GM21825 (cell line): ENCODE measurements at regions not wholly inside any gene's neighbourhood (a gene's known extent, or its start where the extent isn't known, plus 50 kb on each side); places are given as distances from the start of the nearest gene placed in this dataset.
"Not testable (repeated sequence)": the region's sequence is repeated elsewhere in the genome, so short reads cannot be mapped to it uniquely, and the experiment has no call there.

Source experiments
- ATAC-seq: cut with Tn5 transposase; IDR thresholded peaks from one replicate; pipeline ENCODE4 v1.9.1; 2021; ENCODE audit warnings: mild to moderate bottlenecking, moderate library complexity; ENCODE audit not compliant: unreplicated experiment

DNA sequence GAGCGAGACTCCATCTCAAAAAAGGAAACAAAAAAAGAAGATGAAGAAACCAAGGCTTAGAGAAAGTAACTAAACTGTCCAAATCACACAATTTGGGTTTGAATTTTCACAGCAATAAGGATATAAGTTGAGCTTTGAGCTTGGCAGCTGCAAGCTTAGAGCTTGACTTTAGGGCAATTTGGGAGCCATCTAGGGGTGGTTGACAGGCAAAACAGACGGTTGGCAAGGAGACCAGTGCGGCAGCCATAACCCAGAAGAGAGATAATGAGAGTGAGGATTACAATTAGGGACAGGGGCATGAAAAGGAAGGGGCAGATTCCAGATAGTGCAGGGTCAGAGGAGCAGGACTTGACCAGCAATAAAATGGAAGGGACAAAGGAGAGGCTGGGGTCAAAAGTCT, 382.2 kb upstream of the HNRNPA3 start:
- no peak for ATAC-seq

DNA sequence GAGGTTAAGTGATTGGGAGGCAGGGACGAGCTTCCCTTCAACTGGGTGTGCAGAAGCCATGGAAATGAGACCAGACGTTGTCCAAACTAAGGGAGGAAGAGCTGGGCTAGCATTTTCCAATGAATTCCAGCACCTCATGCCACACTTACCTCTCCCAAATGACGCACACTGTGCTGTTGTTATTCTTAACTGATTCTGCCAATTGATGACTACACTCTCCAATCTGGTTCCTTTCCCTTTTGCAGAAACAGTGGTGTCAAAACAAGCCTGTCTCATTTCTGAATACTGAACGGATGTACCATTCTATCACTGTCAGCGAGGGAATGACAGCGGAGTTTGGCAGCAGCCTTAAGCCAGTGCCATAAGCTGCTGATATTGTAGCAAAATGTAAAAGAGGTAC, 380.5 kb upstream of the HNRNPA3 start:
- no peak for ATAC-seq

DNA sequence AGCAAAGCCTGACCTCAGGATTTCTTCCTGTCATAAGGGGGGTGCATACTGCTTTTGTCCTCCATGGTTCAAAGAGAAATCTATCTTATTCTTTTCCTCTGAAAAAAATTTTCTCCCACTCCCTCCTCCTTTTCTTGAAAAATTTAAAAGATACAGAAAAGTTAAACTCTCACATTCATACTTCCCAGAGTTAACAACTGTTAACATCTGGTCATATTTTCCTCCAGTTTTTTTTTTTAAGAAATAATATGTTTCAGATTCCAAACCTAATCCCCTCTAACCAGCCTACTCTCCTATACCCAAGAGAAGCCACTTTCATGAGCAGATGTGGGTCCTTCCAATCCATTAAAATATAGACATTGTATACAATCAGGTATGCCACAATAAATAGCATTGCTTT, 378.9 kb upstream of the HNRNPA3 start:
- no peak for ATAC-seq

DNA sequence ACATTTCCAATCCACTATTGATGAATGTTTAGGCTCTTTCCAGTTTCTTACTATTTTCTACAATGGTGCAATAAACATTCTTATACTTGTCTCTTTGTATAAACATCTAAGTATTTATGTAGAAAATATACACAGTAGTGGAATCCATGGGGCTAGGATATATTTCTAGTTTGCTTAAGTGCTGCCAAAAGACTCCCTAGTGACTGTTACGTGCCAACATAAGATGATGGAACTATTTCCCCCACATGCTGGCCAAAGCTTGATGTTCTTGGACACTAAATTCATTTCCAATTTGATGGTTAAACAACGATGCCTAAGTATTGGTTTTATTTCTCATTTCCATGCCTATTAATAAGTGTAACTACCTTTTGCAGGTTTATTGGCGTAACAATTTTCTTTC, 378.4 kb upstream of the HNRNPA3 start:
- no peak for ATAC-seq

DNA sequence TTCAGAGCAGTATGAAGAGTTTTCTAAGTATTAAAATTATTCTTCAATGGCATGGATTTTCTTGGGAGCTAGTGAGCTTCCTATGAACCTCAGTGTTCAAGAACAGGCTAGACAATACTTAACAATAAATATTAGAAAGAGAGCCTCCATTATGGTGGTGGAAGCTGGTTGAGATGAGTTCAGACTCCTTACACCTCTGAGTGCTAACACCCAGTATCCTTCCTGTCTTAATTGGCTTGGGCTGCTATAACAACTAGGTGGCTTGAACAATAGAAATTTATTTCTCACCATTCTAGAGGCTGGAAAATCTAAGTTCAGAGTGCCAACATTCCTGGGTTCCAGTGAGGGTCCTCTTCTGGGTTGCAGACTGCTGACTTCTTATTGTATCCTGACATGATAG, 369.4 kb upstream of the HNRNPA3 start:
- ATAC-seq: no peak

DNA sequence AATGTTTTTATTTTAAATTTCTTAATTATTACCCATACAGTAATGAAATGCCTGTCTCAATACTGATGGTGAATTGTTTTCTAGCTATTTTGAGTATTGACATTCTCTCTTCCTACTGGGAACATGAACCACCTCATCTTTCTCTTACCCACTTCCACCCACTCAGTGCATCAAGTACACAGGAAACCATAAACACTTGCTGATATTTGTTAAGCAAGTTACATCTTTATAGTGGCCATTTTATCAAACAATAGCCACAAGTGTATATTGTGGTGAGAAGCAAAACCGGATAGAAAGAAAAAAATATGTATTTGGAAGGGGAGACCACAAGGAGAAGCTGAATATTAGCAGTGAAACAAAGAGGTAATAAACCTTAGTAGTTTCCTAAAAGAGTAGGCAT, 368.1 kb upstream of the HNRNPA3 start:
- no peak for ATAC-seq

DNA sequence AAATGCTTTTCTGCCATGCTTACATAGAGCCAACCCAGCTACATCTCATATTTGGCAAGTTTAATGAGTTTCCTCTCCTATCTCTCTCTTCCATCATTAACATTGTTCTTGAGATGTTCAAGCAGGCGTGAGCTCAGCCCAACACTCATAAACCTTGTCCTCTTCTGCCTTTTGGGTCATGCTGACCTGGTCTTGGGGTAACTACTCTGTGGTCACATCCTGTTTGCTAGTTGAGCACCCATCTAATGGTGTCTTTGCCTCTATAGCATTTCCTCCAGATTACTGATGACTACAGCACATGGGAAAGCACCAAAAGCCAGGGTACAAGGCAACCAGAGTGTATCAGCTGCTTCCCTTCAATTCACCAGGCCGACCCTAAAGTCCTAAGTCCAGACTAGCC, 366.9 kb upstream of the HNRNPA3 start:
- no peak for ATAC-seq

DNA sequence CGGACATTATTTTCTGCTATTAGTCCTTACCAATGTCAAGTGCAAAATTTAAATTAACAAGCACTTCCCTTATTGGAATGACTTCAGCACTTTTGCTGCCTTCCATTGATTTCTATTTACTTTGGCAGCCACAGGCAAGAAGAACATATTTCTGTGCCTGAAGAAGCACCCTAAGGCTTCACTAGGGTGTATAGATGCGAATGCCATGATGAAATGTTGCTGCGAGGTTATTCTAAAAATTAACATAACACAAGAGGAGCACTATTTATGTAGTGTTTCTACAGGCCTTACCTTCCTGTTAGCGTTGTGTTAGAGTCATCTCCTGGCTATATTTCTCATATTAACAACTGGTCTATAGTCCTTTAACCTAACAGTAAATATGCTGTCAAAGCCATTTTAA, 365.0 kb upstream of the HNRNPA3 start:
- ATAC-seq: no peak

DNA sequence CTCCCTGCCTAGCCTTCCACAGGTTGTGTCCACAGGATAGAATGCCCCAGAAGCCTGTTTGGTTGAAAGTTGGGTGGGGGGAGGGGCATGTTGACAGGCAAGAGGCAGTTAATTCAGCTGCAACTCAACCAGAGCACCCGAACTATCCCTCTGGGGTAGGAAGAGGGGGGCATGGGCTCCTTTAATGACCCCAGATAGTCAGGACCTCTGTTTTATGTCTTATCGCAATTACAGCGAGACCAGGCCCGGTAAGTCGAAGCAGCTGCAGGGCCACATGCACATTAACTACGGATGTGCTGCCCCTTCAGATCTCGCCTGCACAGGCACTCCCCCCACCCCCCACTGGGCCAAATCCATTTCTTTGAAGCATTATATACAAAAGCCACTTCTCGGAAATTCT, 363.8 kb upstream of the HNRNPA3 start:
- no peak for ATAC-seq

DNA sequence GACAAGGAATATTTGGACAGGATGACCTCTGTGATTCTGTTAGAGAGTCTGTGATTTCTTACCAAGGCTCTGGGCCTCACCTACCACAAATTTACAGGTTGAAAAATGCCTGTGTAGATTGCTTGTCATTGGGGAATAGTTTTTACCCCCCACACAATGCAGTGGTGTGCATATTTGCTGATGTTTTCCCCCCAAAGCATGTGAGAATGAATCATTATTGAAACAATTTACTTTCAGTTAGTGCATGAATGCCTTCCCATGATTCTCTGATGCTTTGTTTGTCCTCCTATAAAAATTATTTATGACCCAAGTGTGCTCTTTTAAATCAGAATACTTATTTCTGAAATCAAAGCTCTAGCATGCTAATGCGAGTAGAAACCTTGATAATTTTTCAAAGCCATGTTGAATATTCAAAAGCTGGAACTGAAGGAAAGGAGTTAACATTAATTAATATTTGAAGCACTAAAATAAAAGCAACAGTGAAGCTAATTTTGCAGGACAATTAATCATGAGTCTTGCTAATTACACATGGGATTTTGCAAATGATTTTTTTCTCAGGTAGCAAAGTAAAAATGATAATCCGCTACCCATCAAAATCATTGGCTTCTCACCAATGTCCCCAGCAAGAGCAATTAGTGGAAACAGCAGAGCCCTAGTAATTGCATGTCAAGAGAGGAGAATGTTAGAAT, 361.2 kb upstream of the HNRNPA3 start:
- no peak for ATAC-seq

DNA sequence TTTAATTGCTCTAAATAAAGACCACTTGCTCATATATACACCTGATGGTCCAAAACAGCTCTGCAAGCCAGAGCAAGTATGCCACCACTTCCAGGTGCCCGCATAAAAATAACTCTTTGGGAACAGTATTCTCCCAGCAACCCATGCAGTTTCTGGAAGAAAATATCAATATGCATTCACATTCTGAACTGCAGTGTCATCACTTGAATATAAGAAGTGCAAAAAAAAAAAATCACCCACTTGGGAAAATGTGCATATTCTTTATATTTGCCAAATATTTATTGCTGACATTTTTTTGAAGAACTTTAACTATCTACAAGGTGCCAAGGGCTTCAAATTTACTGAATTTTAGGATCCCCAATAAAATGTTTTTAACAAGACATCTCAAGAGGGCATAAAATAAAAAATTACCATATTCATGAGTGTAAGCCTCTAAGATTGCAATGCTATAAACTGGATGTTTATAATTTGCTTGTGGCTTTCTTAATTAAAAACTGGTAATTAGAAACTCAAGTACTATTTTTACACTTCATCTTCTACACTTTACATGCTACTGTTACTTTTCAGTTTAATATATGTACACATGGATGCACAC, 360.6 kb upstream of the HNRNPA3 start:
- ATAC-seq: no peak

DNA sequence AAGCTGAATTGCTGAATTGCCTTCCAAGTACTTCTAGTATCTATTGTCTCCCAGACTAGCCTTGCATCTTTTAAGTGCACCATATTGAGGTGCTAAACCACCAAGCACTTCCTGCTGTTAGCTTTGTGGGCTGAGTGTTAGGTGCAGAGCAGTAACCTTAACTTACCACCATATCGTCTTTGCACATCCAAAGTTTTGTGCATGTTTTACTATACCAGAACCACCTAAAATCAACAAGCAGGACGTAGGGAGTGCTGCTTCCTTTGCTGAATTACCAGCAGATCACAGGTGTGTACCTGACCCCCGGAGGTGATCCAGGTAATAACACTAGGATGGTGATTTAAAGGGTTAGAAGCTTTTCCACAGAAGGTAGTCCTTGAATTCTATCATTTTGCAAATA, 359.9 kb upstream of the HNRNPA3 start:
- ATAC-seq: no peak

DNA sequence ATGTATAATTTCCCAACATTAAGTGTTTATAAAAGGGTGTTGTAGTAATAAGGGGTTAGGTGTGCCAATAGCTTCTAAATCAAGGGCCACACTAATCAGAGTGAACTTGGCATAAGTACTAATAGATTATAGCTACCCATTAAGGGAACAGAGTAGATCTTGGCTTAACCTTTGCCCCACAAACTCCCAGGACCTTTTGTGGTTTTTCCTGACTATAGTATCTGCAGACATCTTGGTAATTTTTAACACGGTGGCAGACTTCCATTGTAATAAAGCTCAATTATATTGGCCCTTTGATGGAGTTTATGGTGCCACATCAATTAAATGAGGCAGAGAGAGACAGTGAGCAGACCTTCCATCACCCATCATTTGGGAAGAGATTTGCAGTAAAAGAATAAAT, 358.5 kb upstream of the HNRNPA3 start:
- no peak for ATAC-seq

DNA sequence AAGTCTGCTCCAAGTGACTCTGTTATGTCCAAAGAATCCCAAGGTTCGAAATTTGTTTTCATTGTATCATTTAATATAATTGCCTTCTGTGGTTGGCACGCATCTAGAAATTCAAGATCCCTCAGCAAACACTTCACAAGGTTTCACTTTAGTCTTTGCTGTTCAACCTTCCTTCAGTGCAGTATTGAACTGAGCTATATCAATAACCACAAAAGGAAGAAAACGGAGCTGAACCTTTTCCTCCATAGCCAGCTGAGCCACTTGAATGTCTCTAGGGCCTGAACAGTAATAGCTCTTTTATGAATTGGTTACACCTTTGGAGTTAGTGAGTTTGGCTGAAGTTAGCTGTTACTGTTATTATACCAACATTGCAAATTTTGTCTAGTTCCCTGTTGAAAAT, 357.7 kb upstream of the HNRNPA3 start:
- ATAC-seq: no peak

DNA sequence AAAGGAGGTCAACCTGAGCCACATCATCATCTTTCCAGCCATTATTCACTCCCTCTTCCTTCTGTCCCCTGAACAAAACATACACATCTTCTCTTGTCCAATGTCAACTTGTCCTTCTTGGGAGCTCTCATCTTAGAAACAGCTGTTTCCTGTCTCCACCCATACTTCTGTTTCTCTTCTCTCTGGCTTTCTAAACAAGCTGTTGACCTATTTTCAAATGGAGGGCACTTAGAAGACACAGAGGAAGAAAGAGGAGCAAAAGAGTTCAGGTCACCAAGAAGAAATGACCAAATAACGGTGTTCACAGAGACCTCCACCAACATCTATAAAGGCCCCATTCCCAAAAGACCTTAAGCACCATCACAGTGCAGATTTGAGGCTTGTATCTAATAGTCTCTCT, 355.9 kb upstream of the HNRNPA3 start:
- no peak for ATAC-seq

DNA sequence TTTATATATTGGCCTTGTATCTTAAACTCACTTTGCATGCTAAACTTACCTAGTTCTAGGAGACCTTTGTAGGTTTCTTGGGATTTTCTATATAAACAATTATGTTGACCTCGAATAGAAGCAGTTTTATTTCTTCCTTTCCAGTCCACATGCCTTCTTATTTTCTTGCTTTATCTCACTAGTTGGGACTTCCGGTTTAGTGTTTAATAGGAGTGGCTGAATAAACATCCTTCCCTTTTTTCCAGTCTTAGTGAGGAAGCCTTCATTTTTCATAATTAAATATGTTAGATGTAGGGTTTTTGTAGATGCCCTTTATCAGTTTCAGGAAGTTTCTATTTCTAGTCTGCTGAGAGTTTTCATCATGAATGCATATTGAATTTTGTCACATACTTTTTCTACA, 347.3 kb upstream of the HNRNPA3 start:
- no peak for ATAC-seq

DNA sequence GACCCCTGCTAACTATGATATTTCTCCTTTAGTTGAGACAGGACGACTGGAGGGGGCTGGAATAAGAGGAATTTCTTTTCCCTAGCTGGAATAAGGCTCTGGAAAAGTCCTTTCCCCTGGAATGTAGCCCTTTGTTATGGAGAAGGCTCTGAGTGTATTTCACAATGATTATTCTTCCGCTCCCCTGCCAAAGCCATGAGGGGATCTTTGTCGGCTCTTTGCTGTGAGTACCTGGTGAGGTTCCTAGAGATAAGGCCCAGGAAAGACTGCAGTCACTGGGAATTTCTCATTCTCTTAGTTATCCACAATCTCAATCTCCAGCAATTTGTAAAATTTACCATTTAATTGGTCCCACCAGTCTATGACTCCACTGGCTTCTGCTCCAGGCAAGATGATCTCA, 340.2 kb upstream of the HNRNPA3 start:
- ATAC-seq: no peak

DNA sequence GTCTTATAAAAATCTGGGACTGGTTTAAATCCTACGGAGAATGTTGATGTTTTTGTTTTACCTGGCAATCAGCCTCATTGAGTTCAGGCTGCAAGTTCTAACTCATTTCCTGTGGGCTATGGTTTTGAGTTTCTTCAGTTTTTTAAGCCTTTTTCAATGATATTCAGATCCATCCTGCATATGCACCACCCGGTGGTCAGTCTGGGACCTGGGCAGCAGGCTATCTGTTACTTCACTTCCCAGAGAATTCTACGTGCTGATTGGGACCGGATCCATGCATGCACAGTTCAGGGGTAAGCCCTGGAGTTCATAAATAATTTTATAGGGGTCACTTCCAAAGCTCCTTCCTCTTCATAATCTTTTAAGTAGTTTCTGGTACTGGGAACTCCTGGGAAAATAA, 339.2 kb upstream of the HNRNPA3 start:
- ATAC-seq: no peak

DNA sequence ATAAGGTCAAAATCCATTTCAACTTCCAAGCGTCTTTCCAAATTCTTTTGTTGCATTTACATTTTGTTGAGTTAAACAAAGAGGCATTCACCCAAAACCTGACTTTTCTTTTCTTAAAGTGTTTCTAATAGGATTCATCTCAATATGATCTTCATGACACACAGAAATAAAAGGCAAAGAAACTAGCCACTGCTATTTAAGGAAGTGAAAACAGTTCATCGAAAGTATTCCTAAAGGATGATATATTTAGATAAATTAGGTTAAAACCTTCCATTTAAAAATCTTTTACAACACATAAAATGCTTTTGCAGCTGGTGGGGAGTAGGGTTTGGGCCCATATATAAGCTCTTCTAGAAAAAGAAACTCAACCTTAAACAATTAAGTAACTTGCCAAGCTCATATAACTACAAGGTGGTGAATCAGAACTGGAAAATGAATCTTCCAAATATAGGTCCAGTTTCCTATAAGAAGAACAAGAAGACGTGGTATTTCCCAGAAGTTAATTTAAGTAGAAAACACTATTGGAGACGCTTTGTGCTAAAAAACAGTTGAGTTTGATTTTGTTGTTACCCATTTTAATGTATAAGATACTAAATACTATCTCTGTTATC, 336.0 kb upstream of the HNRNPA3 start:
- no peak for ATAC-seq

DNA sequence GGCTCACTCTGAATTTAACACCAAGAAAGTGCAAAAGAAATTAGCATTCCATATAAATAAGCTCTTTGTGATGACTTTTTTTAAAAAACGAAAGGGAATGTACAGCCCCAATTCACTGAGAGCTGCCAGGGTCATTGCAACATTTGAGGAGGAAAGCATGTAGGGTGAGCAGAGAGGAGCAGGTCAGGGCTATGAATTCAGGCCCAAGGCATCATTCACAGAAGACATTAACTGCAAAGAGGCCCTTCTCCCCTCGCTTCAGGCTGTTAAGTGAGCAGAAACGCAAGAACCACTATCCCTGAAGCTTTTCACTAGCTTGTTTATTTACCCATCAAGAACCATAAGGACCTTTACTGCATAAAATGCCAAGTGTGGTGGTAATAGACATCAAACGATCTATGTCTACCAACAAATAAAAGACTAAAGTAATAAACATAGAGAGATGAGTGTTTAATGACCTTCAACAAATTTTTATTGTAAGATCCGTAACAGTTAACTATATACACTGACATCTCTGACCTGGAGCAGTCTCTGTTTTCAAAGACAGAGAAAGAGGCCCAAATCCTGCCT, 333.1 kb upstream of the HNRNPA3 start:
- ATAC-seq: no peak

DNA sequence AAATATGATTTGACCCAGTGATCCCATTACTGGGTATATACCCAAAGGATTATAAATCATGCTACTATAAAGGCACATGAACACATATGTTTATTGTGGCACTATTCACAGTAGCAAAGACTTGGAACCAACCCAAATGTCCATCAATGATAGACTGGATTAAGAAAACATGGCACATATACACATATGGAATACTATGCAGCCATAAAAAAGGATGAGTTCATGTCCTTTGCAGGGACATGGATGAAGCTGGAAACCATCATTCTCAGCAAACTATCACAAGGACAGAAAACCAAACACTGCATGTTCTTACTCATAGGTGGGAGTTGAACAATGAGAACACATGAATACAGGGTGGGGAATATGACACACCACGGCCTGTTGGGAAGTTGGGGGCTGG, 330.5 kb upstream of the HNRNPA3 start:
- not testable (repeated sequence) for ATAC-seq

DNA sequence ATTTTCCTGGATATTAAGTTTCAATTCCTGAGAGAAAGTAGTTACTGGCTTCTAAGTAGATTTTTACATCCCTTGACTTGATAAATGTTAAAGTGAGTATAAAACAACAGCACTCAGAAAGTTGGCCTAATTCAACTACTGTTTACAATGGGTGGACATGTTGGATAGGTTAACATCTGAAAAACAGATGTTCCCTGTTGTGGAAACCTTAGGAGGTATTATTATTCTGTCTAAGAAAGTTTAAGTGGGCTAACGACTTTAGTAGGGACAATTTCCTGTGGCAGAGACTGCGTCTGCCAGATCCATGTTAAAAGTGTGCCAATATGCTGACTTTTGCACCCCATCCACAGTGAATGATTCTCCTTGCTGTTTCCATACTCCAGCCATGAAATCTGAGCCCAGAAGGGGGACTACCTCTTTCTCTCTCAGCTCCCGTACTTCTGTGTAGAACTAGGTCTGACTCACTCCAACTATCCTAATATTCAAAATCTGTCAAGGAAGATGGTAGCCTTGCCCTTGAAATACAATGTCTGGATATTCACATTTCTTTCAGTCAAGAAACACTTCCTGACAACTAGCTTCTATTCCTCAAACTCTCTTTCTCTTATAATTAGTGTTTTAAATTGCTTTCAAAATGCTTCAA, 327.5 kb upstream of the HNRNPA3 start:
- no peak for ATAC-seq
